GM21723 (cell line): ENCODE measurements at regions not wholly inside any gene's neighbourhood (a gene's known extent, or its start where the extent isn't known, plus 50 kb on each side); places are given as distances from the start of the nearest gene placed in this dataset.
"Not testable (repeated sequence)": the region's sequence is repeated elsewhere in the genome, so short reads cannot be mapped to it uniquely, and the experiment has no call there.

Experiments used
- ATAC-seq: cut with Tn5 transposase; IDR thresholded peaks from one replicate; pipeline ENCODE4 v1.9.1; 2021; ENCODE audit warnings: mild to moderate bottlenecking, moderate library complexity; ENCODE audit not compliant: unreplicated experiment

DNA sequence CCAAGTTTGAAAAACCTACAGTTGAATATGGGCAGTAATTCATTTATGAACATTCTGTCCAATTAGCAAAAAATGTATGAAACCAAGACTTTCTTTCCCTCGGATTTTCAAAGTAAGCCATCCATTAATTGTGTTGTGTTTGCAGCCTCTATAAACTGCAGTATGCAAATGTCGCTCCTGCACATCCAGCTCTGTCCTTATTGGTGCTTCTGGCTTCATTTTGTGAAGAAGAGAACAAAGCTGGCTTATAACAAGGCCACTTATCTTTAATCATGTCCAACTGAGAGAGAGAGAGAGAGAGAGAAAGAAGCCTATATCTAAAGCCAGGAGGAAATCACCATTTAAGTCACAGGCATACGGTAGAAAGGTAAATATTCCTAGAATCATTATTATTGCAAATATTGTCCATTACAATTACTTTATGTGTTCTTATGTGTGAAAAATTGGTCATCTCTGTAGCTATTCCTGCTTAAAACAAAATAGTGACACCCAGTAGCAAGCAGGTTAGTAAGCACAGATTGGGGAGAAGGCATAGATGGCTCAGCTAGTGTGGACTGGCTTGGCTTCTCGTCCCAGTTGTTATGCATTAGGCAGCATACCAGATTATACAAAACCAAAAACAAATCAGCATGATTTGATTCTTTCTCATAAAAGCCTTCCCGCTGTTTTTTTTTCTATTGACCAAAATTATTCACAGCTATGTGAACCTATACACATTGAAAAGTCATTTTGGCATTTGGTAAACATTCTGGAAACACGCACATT, 726.4 kb upstream of the SOX11 start:
- no peak for ATAC-seq

- no peak for ATAC-seq
Observed at GRCh38 chr2:4967206-4967605, 725.0 kb upstream of the SOX11 start.

GRCh38 chr2:4972472-4972871, 719.7 kb upstream of the SOX11 start:
- ATAC-seq = no peak

GRCh38 chr2:4973354-4973753, 718.8 kb upstream of the SOX11 start:
- no peak for ATAC-seq

DNA sequence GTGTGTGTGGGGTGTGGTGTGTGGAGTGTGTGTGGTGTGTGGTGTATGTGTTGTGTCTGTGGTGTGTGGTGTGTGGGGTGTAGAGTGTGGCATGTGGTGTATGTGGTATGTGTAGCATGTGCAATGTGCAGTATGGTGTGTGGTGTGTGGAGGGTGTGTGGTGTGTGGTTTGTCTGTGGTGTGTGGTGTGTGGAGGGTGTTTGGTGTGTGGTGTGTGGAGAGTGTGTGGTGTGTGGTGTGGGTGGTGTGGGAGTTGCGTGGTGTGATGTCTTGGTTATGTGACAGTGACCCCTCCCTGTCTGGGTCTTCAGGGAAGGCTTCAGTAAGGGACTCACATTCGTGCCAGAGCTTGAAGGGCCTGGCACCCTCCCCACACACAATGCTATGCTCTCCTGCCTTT, 718.2 kb upstream of the SOX11 start:
- no peak for ATAC-seq

- ATAC-seq = no peak
Observed at GRCh38 chr2:4976407-4976806, 715.8 kb upstream of the SOX11 start.

- ATAC-seq = no peak
Observed at GRCh38 chr2:4979111-4979510, 713.1 kb upstream of the SOX11 start.

- no peak for ATAC-seq
Observed at GRCh38 chr2:4980995-4981394, 711.2 kb upstream of the SOX11 start.

GRCh38 chr2:4981802-4982409, 710.3 kb upstream of the SOX11 start:
- ATAC-seq = no peak

DNA sequence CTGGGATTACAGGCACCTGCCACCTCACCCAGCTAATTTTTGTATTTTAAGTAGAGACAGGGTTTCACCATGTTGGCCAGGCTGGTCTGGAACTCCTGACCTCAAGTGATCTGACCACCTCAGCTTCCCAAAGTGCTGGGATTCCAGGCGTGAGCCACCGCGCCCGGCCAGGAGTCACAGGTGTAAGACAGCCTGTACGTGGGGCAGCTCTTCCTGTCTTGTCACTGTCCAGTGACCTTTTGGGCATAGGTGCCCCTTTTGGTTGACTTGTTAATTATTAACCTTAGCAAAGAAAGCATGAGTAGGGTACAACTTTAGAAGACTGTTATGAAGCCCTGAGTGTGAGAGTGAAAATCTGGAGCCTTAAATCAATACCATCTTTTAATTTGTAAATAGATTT, 703.7 kb upstream of the SOX11 start:
- not testable (repeated sequence) for ATAC-seq

GRCh38 chr2:4992226-4992625, 700.0 kb upstream of the SOX11 start:
- ATAC-seq = no peak

GRCh38 chr2:4995466-4995865, 696.7 kb upstream of the SOX11 start:
- ATAC-seq = no peak

DNA sequence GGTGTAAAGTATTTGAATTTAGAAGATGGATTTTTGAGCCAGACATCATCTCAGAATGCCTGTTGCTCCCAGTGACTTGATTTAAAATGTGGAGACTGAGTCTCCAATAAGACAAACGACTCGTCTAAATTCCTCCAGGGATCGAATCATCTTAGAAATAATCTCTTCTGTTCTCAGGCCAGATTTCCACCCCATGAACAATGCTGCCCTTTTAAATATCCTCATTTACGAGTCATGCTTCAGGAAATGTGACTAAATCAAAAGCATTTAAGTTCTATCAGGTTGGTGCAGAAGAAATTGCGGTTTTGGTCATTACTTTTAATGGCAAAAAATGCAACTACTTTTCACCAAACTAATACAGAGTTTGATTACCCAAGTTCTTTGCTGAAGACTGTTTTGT, 684.6 kb upstream of the SOX11 start:
- no peak for ATAC-seq

- no peak for ATAC-seq
Observed at GRCh38 chr2:5019324-5019723, 672.9 kb upstream of the SOX11 start.

- ATAC-seq = no peak
Observed at GRCh38 chr2:5020116-5020875, 671.9 kb upstream of the SOX11 start.

GRCh38 chr2:5021136-5021535, 671.0 kb upstream of the SOX11 start:
- ATAC-seq = no peak

DNA sequence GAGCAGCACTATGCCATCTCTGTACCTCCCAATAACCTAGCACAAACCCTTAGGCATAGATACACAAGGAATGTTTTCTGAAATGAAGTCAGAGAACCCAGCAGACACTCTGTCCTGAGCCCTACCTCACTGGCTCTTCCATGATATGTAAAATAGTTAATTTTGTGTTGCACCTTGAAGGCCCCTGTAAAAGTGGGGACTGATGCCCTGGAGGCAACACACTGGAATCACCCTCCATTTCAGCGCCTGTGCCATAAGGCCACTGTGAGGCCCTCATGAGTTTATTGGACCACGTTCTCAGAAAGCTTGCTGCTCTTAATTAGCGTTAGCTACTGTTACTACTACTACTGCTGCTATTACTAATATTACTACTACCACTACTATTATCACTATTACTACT, 670.1 kb upstream of the SOX11 start:
- ATAC-seq = no peak

GRCh38 chr2:5022708-5023635, 669.2 kb upstream of the SOX11 start:
- not testable (repeated sequence) for ATAC-seq

DNA sequence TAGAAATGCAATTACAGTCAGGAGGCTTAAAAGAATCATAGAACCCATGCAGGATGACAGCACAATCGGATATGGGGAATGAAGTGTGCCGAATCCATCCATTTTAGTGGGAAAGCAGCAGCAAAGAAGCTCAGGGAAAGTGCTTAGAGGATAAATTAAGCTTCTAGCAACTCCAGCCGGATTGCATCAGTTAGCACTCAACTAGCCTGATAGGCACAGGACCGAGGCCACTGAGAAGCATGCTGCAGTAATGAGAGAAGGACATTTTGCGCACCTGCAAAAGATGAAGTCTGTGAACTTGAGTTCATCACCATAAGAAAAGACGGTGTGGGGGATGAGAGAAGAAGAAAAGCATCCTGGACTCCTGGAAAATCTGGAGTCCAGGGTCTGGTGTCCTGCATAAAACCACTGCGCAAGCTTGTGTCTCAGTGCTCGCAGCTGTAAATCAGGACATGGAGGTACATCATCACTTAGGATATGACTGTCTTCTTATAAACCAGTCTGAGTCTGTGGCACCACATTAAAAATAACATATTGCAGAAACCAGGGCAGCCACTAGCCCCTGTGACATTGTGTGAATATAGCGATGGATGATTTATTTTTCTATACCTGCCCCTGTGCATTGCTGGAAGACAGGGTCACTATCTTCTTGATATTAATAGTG, 665.5 kb upstream of the SOX11 start:
- no peak for ATAC-seq

- no peak for ATAC-seq
Observed at GRCh38 chr2:5035057-5035488, 657.1 kb upstream of the SOX11 start.
